Bronchial epithelial cell (primary cell): ENCODE measurements at regions not wholly inside any gene's neighbourhood (a gene's known extent, or its start where the extent isn't known, plus 50 kb on each side); places are given as distances from the start of the nearest gene placed in this dataset.

Experiments
- DNase-seq: peaks from one replicate; pipeline ENCODE4 v3.0.0-alpha.2; 2010; ENCODE audit warnings: low read depth
- FAIRE-seq: peaks from 2 replicates; lab custom pipeline; 2011; peaks lifted over from hg19 to GRCh38; lab: Jason Lieb, UNC
- H3K27me3 ChIP-seq: 2 replicates; pipeline ENCODE4 v1.5.1; 2011; ENCODE audit warnings: low read length; ENCODE audit not compliant: control insufficient read depth, insufficient read depth
- H3K36me3 ChIP-seq: 2 replicates; pipeline ENCODE4 v1.5.1; 2011; ENCODE audit warnings: low read length; ENCODE audit not compliant: control insufficient read depth, insufficient read depth
- H3K4me3 ChIP-seq: 2 replicates; pipeline ENCODE4 v1.5.1; 2011; ENCODE audit warnings: mild to moderate bottlenecking, low read depth, low read length, control low read depth
- CTCF ChIP-seq: IDR thresholded peaks from 2 replicates; pipeline ENCODE4 v1.5.1; 2011; ENCODE audit warnings: mild to moderate bottlenecking, moderate library complexity, low read length, control low read depth, inconsistent platforms; ENCODE audit not compliant: insufficient read depth, severe bottlenecking

DNA sequence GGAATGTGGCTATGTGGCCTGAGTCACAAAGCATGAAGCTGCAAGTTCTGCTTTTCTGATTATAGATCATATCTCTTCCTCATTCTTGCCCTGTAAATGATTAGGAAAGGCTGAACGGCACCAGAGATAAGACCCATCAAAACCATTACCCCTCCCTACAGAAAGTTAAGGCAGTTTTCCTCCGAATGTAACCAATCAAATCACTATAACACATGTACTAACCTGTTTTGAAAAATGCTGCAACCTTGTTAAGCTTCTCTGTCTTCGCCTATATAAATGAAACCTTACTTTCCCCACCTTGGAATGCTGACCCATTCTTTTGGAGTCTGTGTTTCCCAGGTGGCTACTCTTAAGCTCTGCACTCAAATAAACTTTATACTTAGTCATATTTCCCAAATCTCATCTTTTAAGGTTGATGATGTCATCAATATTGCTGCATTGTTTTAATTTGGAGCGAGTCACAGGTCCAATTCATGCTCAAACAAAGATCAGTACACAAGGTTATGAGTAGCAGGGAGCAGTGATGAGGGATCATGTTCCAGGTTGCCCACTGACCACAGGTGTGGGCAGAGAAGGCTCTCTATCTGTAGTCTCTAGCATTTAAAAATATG is 662.3 kb downstream of the IRS1 start:
- no peaks in the 10 kb centered on the region for H3K27me3 ChIP-seq
- peak; percentile 100 for DNase-seq
- FAIRE-seq: peak; percentile 90
- H3K4me3 ChIP-seq: no peak overlapping the region
- H3K36me3 ChIP-seq: no peaks in the 10 kb centered on the region
- no peak for TF ChIP-seq CTCF

DNA sequence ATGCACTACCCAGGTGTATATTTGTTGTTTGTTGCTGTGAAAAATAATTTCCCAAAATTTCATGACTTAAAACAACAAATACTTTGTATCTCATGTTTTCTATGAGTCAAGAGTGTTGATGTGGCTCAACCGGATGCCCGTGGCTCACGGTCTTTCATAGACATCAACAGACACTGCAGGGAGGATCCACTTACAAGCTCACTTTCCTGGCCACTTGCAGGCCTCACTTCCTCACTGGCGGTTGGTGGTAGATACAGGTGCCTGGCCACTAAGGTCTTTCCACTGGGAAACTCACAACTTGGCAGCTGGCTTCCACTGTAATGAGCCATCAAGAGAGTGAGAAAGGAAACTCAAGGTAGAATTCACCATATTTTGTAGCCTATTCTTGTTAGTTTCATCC is 662.9 kb downstream of the IRS1 start:
- FAIRE-seq: no peak

DNA sequence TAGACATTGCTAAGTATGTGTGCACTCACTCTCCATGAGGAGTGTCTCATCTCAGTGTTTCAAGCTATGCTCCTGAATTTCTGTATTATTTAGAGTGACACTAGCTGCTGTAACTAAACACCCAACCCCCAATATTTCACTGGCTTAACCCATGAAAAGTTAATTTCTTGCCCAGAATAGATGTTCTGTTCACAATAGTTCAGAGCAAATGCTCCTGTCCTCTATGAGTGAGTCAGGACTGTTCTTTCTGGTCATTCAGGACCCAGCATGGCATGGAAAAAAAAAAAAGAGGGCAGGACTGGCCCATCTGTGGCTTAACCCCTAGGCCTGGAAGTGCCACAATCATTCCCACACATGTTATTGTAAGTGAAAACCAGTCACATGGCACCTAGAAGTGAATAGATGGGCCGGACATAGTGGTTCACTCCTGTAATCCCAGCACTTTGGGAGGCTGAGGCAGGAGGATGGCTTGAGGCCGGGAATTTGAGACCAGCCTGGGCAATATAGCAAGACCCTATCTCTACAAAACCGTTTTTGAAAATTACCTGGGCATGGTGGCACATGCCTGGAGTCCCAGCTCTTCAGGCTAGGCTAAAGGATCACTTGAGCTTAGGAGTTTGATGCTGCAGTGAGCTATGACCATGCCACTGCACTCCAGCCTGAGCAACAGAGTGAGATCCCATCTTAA is 663.6 kb downstream of the IRS1 start:
- TF ChIP-seq CTCF: no peak
- no peak overlapping the region for H3K4me3 ChIP-seq
- FAIRE-seq (no peak), DNase-seq (no peak)
- no peaks in the 10 kb centered on the region for H3K36me3 ChIP-seq
- no peaks in the 10 kb centered on the region for H3K27me3 ChIP-seq

More for the DNA sequence above, 662.9 kb downstream of the IRS1 start:
- H3K36me3 ChIP-seq: no peaks in the 10 kb centered on the region
- peak; percentile 83 for DNase-seq
- H3K4me3 ChIP-seq: no peak overlapping the region
- H3K27me3 ChIP-seq: no peaks in the 10 kb centered on the region
- no peak for TF ChIP-seq CTCF

GRCh38 chr2:226132323-226133215 is 667.1 kb downstream of the IRS1 start:
- no peak for FAIRE-seq
- no peak for TF ChIP-seq CTCF

GRCh38 chr2:226131299-226131784 is 668.3 kb downstream of the IRS1 start:
- no peaks in the 10 kb centered on the region for H3K36me3 ChIP-seq
- H3K27me3 ChIP-seq: no peaks in the 10 kb centered on the region
- no peak overlapping the region for H3K4me3 ChIP-seq
- no peak for DNase-seq
- TF ChIP-seq CTCF: no peak
- peak; percentile 58 for FAIRE-seq

More at GRCh38 chr2:226132323-226133215, 667.1 kb downstream of the IRS1 start:
- Histone ChIP-seq H3K4me3 (no peak overlapping the region), H3K36me3 (no peaks in the 10 kb centered on the region), H3K27me3 (no peaks in the 10 kb centered on the region)
- DNase-seq: no peak
